A549 (cell line): ENCODE measurements at regions not wholly inside any gene's neighbourhood (a gene's known extent, or its start where the extent isn't known, plus 50 kb on each side); places are given as distances from the start of the nearest gene placed in this dataset.

Experiments
- ATAC-seq, 2 experiments: fragments of 200-7000 bp in 1 of 2; fragments of >200 bp in 1 of 2; cut with Nextera tagmentation in 1 of 2; cut with Tn5 transposase in 1 of 2; 3 replicates each; pipeline versions ENCODE4 v1.8.0 to v1.9.1; 2018 to 2020; ENCODE audit warnings: mild to moderate bottlenecking in 1 of 2, moderate library complexity in 1 of 2
- CTCF ChIA-PET: fragments of 300-600 bp; sonication (Branson Sonifier 250); formaldehyde crosslinking; extraction: SDS; loops from one replicate; lab custom pipeline; 2021; ENCODE audit warnings: antibody characterized with exemption, inconsistent platforms; lab: Yijun Ruan, JAX
- POLR2A ChIA-PET: fragments of 350-600 bp; formaldehyde crosslinking; extraction: SDS; loops from one replicate; lab custom pipeline; 2021; ENCODE audit warnings: antibody characterized with exemption, inconsistent platforms; lab: Yijun Ruan, JAX
- DNase-seq, 2 experiments: peaks; one replicate each; pipeline versions ENCODE4 v3.0.0 to v3.0.0-alpha.2; 2011 to 2016; ENCODE audit warnings: low read depth in 1 of 2, low spot score in 1 of 2
- FAIRE-seq: peaks from 2 replicates; lab custom pipeline; 2011; peaks lifted over from hg19 to GRCh38; lab: Jason Lieb, UNC
- H3K27ac ChIP-seq, 2 experiments: fragments of >200 bp; sonication (Bioruptor Twin); formaldehyde crosslinking; 3 replicates each; pipeline ENCODE4 v1.5.1; 2016 to 2017
- H3K4me1 ChIP-seq: fragments of >200 bp; sonication (Bioruptor Twin); formaldehyde crosslinking; 3 replicates; pipeline ENCODE4 v1.6.1; 2016
- H3K4me2 ChIP-seq: fragments of >200 bp; sonication (Bioruptor Twin); formaldehyde crosslinking; 3 replicates; pipeline ENCODE4 v1.6.1; 2016
- H3K4me3 ChIP-seq: fragments of >200 bp; sonication (Bioruptor Twin); formaldehyde crosslinking; 3 replicates; pipeline ENCODE4 v1.5.1; 2016
- H3K9me3 ChIP-seq: fragments of >200 bp; sonication (Bioruptor Twin); formaldehyde crosslinking; 3 replicates; pipeline ENCODE4 v1.6.1; 2016
- CBX8 ChIP-seq: fragments of 200-600 bp; sonication (generic); IDR thresholded peaks from 2 replicates; pipeline ENCODE4 v1.6.1; 2016
- CHD2 ChIP-seq: fragments of 150-350 bp; IDR thresholded peaks from 2 replicates; pipeline ENCODE4 v1.6.1; 2014; ENCODE audit warnings: low read length; ENCODE audit not compliant: partially characterized antibody
- CHD4 ChIP-seq: fragments of 200-600 bp; sonication (generic); IDR thresholded peaks from 2 replicates; pipeline ENCODE4 v1.6.1; 2016; ENCODE audit warnings: antibody characterized with exemption, mild to moderate bottlenecking, borderline replicate concordance
- ESRRA ChIP-seq: fragments of 150-350 bp; IDR thresholded peaks from 2 replicates; pipeline ENCODE4 v1.6.1; 2014; ENCODE audit warnings: mild to moderate bottlenecking, low read length, borderline replicate concordance
- FOXS1 ChIP-seq: fragments of 250-450 bp; sonication (Bioruptor Pico); IDR thresholded peaks from 2 replicates; pipeline ENCODE4 v1.5.0; 2020; ENCODE audit warnings: mild to moderate bottlenecking, moderate library complexity
- HOXA7 ChIP-seq: fragments of 250-450 bp; sonication (Bioruptor Pico); IDR thresholded peaks from 2 replicates; pipeline ENCODE4 v1.5.0; 2020; ENCODE audit warnings: mild to moderate bottlenecking, moderate library complexity
- KDM1A ChIP-seq: fragments of 200-600 bp; sonication (generic); IDR thresholded peaks from 2 replicates; pipeline ENCODE4 v1.6.1; 2016; ENCODE audit warnings: low read depth, mild to moderate bottlenecking
- KDM5A ChIP-seq: fragments of 200-600 bp; sonication (generic); IDR thresholded peaks from 2 replicates; pipeline ENCODE4 v1.6.1; 2016; ENCODE audit warnings: antibody characterized with exemption, mild to moderate bottlenecking
- MAFK ChIP-seq: fragments of 450-650 bp; IDR thresholded peaks from 2 replicates; pipeline ENCODE4 v1.6.1; 2014; ENCODE audit not compliant: partially characterized antibody
- MAZ ChIP-seq: fragments of 150-350 bp; IDR thresholded peaks from 2 replicates; pipeline ENCODE4 v1.6.1; 2014; ENCODE audit warnings: antibody characterized with exemption, low read depth, low read length, borderline replicate concordance
- MYC ChIP-seq: IDR thresholded peaks from 2 replicates; pipeline ENCODE4 v1.6.1; 2012; ENCODE audit warnings: mild to moderate bottlenecking, inconsistent platforms, low read length, improper control_type of control experiment, borderline replicate concordance
- NPAS2 ChIP-seq: fragments of 250-450 bp; sonication (Bioruptor Pico); IDR thresholded peaks from 2 replicates; pipeline ENCODE4 v1.8.0; 2022; ENCODE audit warnings: mild to moderate bottlenecking, moderate library complexity, borderline replicate concordance
- NR3C1 ChIP-seq: fragments of >200 bp; sonication (Bioruptor Twin); formaldehyde crosslinking; IDR thresholded peaks from 3 replicates; pipeline ENCODE4 v1.6.1; 2017
- POLR2A ChIP-seq: IDR thresholded peaks from 2 replicates; pipeline ENCODE4 v1.6.1; 2012; ENCODE audit warnings: mild to moderate bottlenecking, low read length
- POLR2AphosphoS2 ChIP-seq: conservative IDR thresholded peaks from 2 replicates; pipeline ENCODE4 v1.6.1; 2012; ENCODE audit warnings: low read length, improper control_type of control experiment, inconsistent platforms
- RCOR1 ChIP-seq: fragments of 150-350 bp; IDR thresholded peaks from 2 replicates; pipeline ENCODE4 v1.6.1; 2014; ENCODE audit warnings: antibody characterized with exemption, low read length, low read depth
- RFX5 ChIP-seq: fragments of 450-650 bp; IDR thresholded peaks from 2 replicates; pipeline ENCODE4 v1.7.1; 2014; ENCODE audit warnings: antibody characterized with exemption, mild to moderate bottlenecking, moderate library complexity
- RNF2 ChIP-seq: fragments of 200-600 bp; sonication (generic); IDR thresholded peaks from 2 replicates; pipeline ENCODE4 v1.6.1; 2016; ENCODE audit warnings: low read depth, mild to moderate bottlenecking, antibody characterized with exemption, moderate library complexity, borderline replicate concordance
- SMC3 ChIP-seq: fragments of >200 bp; sonication (Bioruptor Twin); formaldehyde crosslinking; IDR thresholded peaks from 3 replicates; pipeline ENCODE4 v1.6.1; 2018; ENCODE audit warnings: inconsistent platforms
- ZFP36 ChIP-seq: fragments of 450-650 bp; IDR thresholded peaks from 2 replicates; pipeline ENCODE4 v1.6.1; 2014; ENCODE audit warnings: borderline replicate concordance; ENCODE audit not compliant: partially characterized antibody
- ZSCAN20 ChIP-seq: fragments of 250-450 bp; sonication (Bioruptor Pico); IDR thresholded peaks from 2 replicates; pipeline ENCODE4 v1.8.0; 2022; ENCODE audit warnings: mild to moderate bottlenecking, moderate library complexity
- WGBS: methylation state at CpG from one replicate; pipeline ENCODE4 v1.1.6; 2017; ENCODE audit errors: missing lambda C conversion rate; 5-methylcytosine and 5-hydroxymethylcytosine counted together
- TF ChIP-seq, protein P1 (sequence below): fragments of 150-350 bp; IDR thresholded peaks from 2 replicates; pipeline ENCODE4 v1.6.1; 2014; ENCODE audit warnings: low read depth, mild to moderate bottlenecking, low read length
- TF ChIP-seq, protein P2 (sequence below): fragments of >200 bp; sonication (Bioruptor Twin); formaldehyde crosslinking; IDR thresholded peaks from 2 replicates; pipeline ENCODE4 v1.6.1; 2016

DNA sequence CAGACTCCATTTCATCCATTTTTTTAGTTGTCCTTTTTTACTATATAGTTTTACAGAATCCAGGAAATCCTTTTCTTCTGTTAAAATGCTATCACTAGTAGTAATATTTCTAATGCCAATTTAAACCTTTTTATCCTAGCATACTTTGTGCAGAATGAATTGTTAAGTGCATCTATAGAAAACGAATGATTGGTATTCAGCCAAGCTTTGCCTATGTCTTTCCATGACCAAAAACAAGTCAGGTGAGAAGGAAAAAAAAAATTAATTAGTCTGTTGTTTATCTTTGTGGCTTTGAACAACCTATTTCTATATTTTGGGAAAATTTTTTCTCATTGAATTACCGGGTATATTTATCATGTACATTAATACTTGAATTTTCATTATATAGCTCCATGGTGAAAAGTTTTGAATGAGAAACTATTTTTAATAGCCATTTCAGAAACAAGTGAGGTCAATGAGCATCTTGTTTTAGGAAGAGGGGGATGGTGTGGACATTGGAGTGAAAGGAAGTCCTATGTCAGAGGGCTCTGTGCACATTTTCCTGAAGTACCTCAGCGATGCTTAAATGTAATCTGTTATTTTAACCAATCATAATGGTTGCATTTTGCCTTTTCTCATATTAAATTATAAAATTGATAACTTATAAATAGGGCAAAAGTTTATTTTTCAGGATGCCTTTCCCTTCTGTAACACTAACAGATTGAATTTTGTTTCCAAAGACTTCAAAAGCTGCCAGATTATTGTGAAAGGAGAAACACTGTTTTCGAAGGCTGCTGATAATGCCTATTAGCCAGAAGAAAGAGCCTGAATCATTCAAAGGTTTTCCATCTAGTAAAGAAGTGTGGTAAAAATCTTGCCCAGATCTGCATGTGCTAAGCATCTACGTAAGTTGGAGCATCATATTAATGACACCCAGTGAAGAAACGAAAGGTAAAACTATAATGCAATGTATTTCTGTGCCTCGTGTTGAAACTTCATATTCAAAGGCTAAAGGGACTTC, 73.8 kb upstream of the S1PR1 start:
- no peak overlapping the region for H3K27ac ChIP-seq
- POLR2A ChIA-PET, result no interaction called here
- no peak overlapping the region for H3K4me2 ChIP-seq
- H3K9me3 ChIP-seq, result no peaks in the 10 kb centered on the region
- no peak for TF ChIP-seq ZFP36
- TF ChIP-seq MAZ, result no peak
- no peak for TF ChIP-seq MAFK
- no peak for TF ChIP-seq NR3C1
- TF ChIP-seq CHD4, result no peak
- TF ChIP-seq, protein P1, sequence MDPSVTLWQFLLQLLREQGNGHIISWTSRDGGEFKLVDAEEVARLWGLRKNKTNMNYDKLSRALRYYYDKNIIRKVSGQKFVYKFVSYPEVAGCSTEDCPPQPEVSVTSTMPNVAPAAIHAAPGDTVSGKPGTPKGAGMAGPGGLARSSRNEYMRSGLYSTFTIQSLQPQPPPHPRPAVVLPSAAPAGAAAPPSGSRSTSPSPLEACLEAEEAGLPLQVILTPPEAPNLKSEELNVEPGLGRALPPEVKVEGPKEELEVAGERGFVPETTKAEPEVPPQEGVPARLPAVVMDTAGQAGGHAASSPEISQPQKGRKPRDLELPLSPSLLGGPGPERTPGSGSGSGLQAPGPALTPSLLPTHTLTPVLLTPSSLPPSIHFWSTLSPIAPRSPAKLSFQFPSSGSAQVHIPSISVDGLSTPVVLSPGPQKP, result no peak
- TF ChIP-seq, all 56 proteins: peak for 0
- no peak for ATAC-seq
- no peak for FAIRE-seq
- 29% methylated on average over 7 of the region's 7 CpGs for WGBS
- H3K4me1 ChIP-seq, result no peaks in the 10 kb centered on the region
- CTCF ChIA-PET, result no interaction called here
- no peak overlapping the region for H3K4me3 ChIP-seq
- DNase-seq, result no peak

DNA sequence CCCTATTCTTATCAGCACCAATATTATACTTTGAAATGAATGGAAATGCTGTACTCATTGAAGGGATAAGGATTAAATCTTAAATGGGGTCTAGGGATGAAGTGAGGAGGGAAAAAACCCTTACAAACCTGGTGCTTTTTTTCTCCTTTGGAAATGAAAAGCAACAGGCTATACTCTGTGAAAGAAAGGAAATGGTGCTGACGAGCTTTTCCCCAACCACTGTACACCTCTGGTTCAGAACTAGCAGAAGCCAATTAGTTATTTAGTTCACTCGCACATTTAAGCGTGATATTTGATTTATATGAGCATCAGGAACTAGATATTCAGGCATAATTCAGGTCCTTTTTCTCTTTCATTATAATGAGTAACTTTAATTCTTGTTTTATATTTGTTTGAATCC, 74.5 kb upstream of the S1PR1 start:
- ATAC-seq (no peak), DNase-seq (no peak), FAIRE-seq (no peak)
- WGBS, result 38% methylated on average over 3 of the region's 3 CpGs
- Histone ChIP-seq H3K4me2 (no peak overlapping the region), H3K4me1 (no peaks in the 10 kb centered on the region), H3K4me3 (no peak overlapping the region), H3K27ac (no peak overlapping the region), H3K9me3 (no peaks in the 10 kb centered on the region)
- ChIA-PET CTCF (no interaction called here), POLR2A (no interaction called here)
- TF ChIP-seq, protein P2, sequence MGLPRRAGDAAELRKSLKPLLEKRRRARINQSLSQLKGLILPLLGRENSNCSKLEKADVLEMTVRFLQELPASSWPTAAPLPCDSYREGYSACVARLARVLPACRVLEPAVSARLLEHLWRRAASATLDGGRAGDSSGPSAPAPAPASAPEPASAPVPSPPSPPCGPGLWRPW, result no peak
- no peak for TF ChIP-seq ESRRA
- no peak for TF ChIP-seq KDM1A
- no peak for TF ChIP-seq RFX5
- no peak for TF ChIP-seq KDM5A

DNA sequence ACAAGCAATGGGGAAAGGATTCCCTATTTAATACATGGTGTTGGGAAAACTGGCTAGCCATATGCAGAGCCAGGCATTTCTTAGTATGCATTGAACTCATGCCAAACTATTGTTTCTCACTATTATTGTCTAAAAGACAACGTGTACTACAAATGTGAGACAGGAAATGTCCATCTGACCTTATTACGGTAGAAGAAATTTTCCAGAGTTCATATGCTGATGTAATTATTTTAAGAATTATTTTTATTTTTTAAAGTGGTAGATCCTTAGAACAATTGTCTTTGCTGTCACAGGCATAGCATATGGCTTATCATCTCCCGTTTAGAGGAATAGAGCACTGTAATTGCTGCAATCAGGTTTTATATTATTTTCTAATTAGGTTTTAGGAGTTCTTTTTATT, 75.2 kb upstream of the S1PR1 start:
- no peak for FAIRE-seq
- Histone ChIP-seq H3K9me3 (no peaks in the 10 kb centered on the region), H3K4me2 (no peak overlapping the region), H3K4me1 (no peaks in the 10 kb centered on the region), H3K27ac (no peak overlapping the region), H3K4me3 (no peak overlapping the region)
- CTCF ChIA-PET, result no interaction called here
- POLR2A ChIA-PET, result no interaction called here
- no peak for ATAC-seq
- DNase-seq, result no peak
- 45% methylated on average over 3 of the region's 3 CpGs for WGBS
- TF ChIP-seq MYC (no peak), HOXA7 (CRISPR knock-in tag) (no peak), CHD2 (no peak), POLR2AphosphoS2 (no peak), POLR2A (no peak), FOXS1 (CRISPR knock-in tag) (no peak), RCOR1 (no peak), SMC3 (no peak), RFX5 (no peak), RNF2 (no peak), CBX8 (no peak), CHD4 (no peak), ZSCAN20 (CRISPR knock-in tag) (no peak), NPAS2 (CRISPR knock-in tag) (no peak)
